Kidney (tissue), 13 donors: ENCODE measurements at regions not wholly inside any gene's neighbourhood (a gene's known extent, or its start where the extent isn't known, plus 50 kb on each side); places are given as distances from the start of the nearest gene placed in this dataset.
"Not testable (repeated sequence)": the region's sequence is repeated elsewhere in the genome, so short reads cannot be mapped to it uniquely, and the experiment has no call there.

Source experiments
- DNase-seq, 5 donors: peaks; one replicate each; pipeline ENCODE4 v3.0.0-alpha.2; 2013 to 2020
- FAIRE-seq: peaks from 2 replicates; lab custom pipeline; 2012; peaks lifted over from hg19 to GRCh38; lab: Jason Lieb, UNC
- H3K27ac ChIP-seq, 2 donors: one replicate each; pipeline ENCODE4 v1.7.0; 2013; ENCODE audit warnings: low read depth in 2 of 2, low read length in 2 of 2, inconsistent platforms in 1 of 2
- H3K27me3 ChIP-seq: one replicate; pipeline ENCODE4 v1.7.1; 2013; ENCODE audit warnings: low read length, inconsistent platforms; ENCODE audit not compliant: control insufficient read depth, insufficient read depth
- H3K36me3 ChIP-seq, 3 donors: one replicate each; pipeline versions ENCODE4 v1.7.0 to v1.7.1; 2013; ENCODE audit warnings: low read length in 3 of 3, control low read depth in 1 of 3, inconsistent platforms in 1 of 3; ENCODE audit not compliant: insufficient read depth in 3 of 3, control insufficient read depth in 2 of 3
- H3K4me1 ChIP-seq, 3 donors: one replicate each; pipeline versions ENCODE4 v1.7.0 to v1.7.1; 2013; ENCODE audit warnings: low read length in 3 of 3, inconsistent platforms in 1 of 3, low read depth in 1 of 3; ENCODE audit not compliant: control insufficient read depth in 2 of 3, insufficient read depth in 2 of 3
- H3K4me3 ChIP-seq, 3 donors: one replicate each; pipeline versions ENCODE4 v1.7.0 to v1.8.1; 2013; ENCODE audit warnings: low read length in 3 of 3, control low read depth in 1 of 3, inconsistent platforms in 1 of 3
- H3K9ac ChIP-seq, 3 donors: one replicate each; pipeline versions ENCODE4 v1.7.0 to v1.7.1; 2013; ENCODE audit warnings: low read length in 3 of 3, control low read depth in 1 of 3, inconsistent platforms in 1 of 3
- H3K9me3 ChIP-seq, 3 donors: one replicate each; pipeline versions ENCODE4 v1.7.0 to v1.7.1; 2013; ENCODE audit warnings: low read length in 3 of 3, control low read depth in 1 of 3, inconsistent platforms in 1 of 3; ENCODE audit not compliant: control insufficient read depth in 2 of 3, insufficient read depth in 1 of 3
- intact Hi-C: fragments of 100-400 bp; cut with DNase I; formaldehyde crosslinking; loops from one replicate; pipeline ENCODE4 v1.11.1; 2022
- TF ChIP-seq, protein P1 (sequence below): IDR thresholded peaks from 3 replicates; pipeline ENCODE4 v1.5.1; 2012; ENCODE audit warnings: mild to moderate bottlenecking, moderate library complexity, borderline replicate concordance; ENCODE audit not compliant: insufficient read depth; ENCODE audit errors: extremely low read depth
- donor health status: control.
- donor health status: control.
- donor health status: control.
- donor health status: control.
- donor health status: control.
- donor health status: DM: yes; HTN: yes; CAD: no.
- donor health status: Normal renal cell carcinoma (clear cell type).

- Histone ChIP-seq H3K27ac (no peak overlapping the region), H3K9me3 (no peaks in the 10 kb centered on the region), H3K4me3 (no peak overlapping the region), H3K9ac (no peak overlapping the region), H3K4me1 (peaks cover 0 to 5% (median 0%) of the 10 kb centered on the region in 3 donors), H3K27me3 (no peaks in the 10 kb centered on the region), H3K36me3 (no peaks in the 10 kb centered on the region)
- DNase-seq, result no peak
- TF ChIP-seq, protein P1, sequence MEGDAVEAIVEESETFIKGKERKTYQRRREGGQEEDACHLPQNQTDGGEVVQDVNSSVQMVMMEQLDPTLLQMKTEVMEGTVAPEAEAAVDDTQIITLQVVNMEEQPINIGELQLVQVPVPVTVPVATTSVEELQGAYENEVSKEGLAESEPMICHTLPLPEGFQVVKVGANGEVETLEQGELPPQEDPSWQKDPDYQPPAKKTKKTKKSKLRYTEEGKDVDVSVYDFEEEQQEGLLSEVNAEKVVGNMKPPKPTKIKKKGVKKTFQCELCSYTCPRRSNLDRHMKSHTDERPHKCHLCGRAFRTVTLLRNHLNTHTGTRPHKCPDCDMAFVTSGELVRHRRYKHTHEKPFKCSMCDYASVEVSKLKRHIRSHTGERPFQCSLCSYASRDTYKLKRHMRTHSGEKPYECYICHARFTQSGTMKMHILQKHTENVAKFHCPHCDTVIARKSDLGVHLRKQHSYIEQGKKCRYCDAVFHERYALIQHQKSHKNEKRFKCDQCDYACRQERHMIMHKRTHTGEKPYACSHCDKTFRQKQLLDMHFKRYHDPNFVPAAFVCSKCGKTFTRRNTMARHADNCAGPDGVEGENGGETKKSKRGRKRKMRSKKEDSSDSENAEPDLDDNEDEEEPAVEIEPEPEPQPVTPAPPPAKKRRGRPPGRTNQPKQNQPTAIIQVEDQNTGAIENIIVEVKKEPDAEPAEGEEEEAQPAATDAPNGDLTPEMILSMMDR, result no peak
- intact Hi-C loops, result no loop called here
- FAIRE-seq, result no peak
Observed at GRCh38 chr10:44249490-44249889, 135.4 kb downstream of the CXCL12 start.

GRCh38 chr10:44246700-44247099 is 138.2 kb downstream of the CXCL12 start:
- H3K36me3 ChIP-seq, intact Hi-C loops, H3K4me1 ChIP-seq, FAIRE-seq, H3K4me3 ChIP-seq, H3K27me3 ChIP-seq, DNase-seq, H3K9ac ChIP-seq, H3K27ac ChIP-seq, H3K9me3 ChIP-seq: not testable (repeated sequence)

- intact Hi-C loops, H3K4me3 ChIP-seq, H3K27ac ChIP-seq, H3K4me1 ChIP-seq, H3K27me3 ChIP-seq, DNase-seq, H3K9me3 ChIP-seq, H3K9ac ChIP-seq, H3K36me3 ChIP-seq, FAIRE-seq: not testable (repeated sequence)
Observed at GRCh38 chr10:44246287-44246686, 138.6 kb downstream of the CXCL12 start.

- TF ChIP-seq, protein P1, result no peak
- no peak for FAIRE-seq
Observed at GRCh38 chr10:44245601-44245938, 139.3 kb downstream of the CXCL12 start.

More at GRCh38 chr10:44245601-44245938, 139.3 kb downstream of the CXCL12 start:
- Histone ChIP-seq H3K36me3 (no peaks in the 10 kb centered on the region), H3K9ac (no peak overlapping the region), H3K4me1 (no peaks in the 10 kb centered on the region), H3K4me3 (no peak overlapping the region), H3K27ac (no peak overlapping the region), H3K9me3 (no peaks in the 10 kb centered on the region), H3K27me3 (no peaks in the 10 kb centered on the region)
- no peak for DNase-seq
- intact Hi-C loops, result no loop called here
